C4-2B (cell line): ENCODE measurements at regions not wholly inside any gene's neighbourhood (a gene's known extent, or its start where the extent isn't known, plus 50 kb on each side); places are given as distances from the start of the nearest gene placed in this dataset.

ENCODE experiments used
- H3K27ac ChIP-seq: fragments of 450-650 bp; 2 replicates; pipeline ENCODE4 v1.5.1; 2017
- ZFX ChIP-seq: fragments of 450-650 bp; IDR thresholded peaks from 2 replicates; pipeline ENCODE4 v1.6.1; 2017
- TF ChIP-seq, protein P1 (sequence below): fragments of 450-650 bp; conservative IDR thresholded peaks from 2 replicates; pipeline ENCODE4 v1.5.1; 2017; ENCODE audit warnings: mild to moderate bottlenecking

DNA sequence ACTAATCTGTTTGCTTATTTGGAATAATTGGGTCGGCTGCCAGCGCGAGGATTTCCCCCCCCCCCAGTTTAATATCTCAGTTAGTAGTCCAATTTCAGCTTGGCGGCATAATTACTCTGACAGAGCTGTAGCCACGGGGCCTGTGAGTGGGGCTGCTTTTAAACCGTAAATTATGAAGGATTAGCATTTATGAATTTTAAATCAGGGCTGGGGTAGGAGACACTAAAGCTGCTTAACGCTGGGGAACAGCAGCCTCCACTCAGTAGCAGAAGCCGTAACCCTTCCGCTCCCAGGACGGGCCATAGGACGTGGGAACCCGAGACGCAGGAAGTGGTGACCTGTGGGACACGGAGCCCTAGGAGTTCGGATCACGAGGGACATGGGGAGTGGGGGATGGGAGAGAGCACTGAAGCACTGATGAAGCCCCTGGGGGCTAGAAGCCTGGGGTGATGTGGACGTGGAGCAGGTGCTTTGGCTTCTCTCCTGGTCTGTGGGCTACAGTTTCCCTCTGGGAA, 66.2 kb upstream of the LMO1 start:
- no peak overlapping the region for H3K27ac ChIP-seq
- TF ChIP-seq, protein P1, sequence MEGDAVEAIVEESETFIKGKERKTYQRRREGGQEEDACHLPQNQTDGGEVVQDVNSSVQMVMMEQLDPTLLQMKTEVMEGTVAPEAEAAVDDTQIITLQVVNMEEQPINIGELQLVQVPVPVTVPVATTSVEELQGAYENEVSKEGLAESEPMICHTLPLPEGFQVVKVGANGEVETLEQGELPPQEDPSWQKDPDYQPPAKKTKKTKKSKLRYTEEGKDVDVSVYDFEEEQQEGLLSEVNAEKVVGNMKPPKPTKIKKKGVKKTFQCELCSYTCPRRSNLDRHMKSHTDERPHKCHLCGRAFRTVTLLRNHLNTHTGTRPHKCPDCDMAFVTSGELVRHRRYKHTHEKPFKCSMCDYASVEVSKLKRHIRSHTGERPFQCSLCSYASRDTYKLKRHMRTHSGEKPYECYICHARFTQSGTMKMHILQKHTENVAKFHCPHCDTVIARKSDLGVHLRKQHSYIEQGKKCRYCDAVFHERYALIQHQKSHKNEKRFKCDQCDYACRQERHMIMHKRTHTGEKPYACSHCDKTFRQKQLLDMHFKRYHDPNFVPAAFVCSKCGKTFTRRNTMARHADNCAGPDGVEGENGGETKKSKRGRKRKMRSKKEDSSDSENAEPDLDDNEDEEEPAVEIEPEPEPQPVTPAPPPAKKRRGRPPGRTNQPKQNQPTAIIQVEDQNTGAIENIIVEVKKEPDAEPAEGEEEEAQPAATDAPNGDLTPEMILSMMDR = no peak
- TF ChIP-seq ZFX = no peak

DNA sequence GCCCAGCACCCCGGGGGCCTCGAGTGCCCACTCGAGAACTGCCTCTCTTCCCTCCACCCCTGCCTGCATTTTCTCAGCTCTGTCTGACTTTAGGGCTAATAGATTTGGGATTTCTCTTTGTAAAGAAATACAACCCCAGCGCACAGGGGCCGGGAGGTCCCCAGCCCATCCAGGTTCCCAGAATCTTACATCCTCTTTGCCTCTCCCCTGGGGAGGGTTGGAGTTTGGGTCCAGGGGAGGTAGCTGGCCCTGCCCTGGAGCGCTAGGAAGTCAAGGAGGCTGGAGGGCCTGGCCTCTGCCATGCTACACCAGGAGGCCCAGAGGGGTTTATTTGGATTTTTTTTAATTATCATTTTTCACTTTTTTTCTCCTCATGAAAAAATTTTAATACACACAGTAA, 65.7 kb upstream of the LMO1 start:
- H3K27ac ChIP-seq = no peak overlapping the region
- TF ChIP-seq, protein P1 = no peak
- TF ChIP-seq ZFX = no peak

DNA sequence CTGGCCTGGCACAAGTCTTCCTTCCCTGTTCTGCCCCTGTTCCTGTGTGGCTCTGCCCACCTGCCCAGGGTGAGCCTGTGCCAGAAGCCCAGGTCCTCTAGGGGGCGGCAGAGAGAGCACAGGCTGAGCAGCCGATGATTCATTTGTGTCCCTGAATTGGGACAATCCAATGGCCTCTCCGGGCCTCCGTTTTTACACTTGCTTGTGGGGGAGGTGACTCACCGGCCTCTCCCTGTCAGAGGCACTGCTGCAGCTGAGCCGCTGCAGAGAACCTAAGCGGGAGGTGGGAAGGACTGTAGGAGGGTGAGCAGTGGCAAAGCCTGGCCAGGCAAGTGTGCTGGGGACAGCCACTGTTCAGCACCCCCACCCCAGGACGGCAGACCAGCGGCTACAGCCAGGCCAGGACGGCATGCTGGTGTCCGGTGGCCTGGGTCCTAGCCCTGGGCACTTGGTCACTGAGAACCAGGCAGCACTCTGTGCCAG, 65.2 kb upstream of the LMO1 start:
- TF ChIP-seq, protein P1 = peak; percentile 97
- no peak for TF ChIP-seq ZFX
- no peak overlapping the region for H3K27ac ChIP-seq

DNA sequence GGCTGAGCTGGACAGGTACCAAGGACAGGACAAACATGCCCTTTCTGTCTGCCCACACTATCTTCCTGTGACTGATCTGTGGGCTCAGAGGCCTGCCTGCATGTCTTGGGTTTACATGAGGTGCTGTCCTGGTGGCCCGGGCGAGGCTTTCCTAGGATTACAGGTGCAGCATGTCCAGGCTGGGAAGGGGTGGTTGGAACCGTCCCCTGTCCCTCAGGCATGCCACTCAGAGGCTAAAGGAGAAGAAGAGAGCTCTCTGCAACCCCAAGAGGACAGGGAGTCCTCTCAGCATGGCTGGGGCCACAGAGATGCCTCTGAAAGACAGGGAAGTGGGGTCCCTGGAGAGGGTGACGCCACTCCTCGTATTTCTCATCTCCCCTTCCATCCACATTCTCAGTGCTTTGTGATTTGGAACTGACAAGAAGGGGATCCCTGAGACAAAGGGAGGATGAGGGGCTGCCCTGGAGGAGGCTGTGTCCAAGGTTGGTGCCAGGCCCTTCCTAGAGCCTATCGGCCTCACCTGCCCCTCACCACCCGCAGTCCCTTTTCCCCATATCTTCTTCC, 64.6 kb upstream of the LMO1 start:
- H3K27ac ChIP-seq = no peak overlapping the region
- no peak for TF ChIP-seq ZFX
- TF ChIP-seq, protein P1 = no peak

DNA sequence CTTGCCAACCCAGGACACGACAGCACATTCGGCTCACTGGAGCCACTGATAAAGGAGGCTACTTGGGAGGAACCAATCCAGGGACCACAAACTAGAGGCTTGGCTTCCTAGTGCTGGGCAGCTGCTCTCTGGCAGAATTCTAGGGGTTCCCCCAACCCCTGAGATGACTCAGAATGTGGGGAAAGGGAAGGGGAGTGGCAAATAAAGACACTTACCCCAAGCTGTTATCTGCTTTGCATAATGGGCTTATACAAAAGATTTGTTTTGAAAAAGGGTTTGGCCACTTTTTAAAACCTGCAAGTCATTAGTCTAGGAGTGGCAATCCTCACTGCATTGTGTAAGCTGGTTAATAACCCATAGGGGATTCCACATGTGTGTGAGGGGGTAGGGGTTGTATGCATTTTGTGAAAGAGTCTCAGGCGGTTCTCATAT, 64.1 kb upstream of the LMO1 start:
- no peak overlapping the region for H3K27ac ChIP-seq
- TF ChIP-seq, protein P1 = no peak
- no peak for TF ChIP-seq ZFX

DNA sequence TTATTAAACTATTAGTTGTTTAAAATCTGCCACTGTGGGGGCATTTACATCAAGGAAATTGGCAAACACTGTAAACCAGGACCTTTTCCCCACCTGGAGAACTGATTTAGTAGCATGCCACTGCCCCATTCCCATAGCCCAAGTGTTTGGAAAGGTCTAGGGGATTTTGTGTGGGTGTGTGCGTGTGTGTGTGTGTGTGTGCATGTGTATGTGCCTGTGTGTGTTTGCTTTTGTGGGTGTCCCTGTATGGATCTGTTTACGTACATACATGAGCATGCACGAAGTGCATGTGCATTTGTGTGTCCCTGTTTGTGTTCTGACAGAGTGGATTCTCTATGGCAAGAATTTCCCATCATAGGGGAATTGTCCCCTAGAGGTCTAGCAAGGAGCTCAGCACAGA, 62.7 kb upstream of the LMO1 start:
- H3K27ac ChIP-seq = no peak overlapping the region
- TF ChIP-seq, protein P1 = no peak
- TF ChIP-seq ZFX = no peak

DNA sequence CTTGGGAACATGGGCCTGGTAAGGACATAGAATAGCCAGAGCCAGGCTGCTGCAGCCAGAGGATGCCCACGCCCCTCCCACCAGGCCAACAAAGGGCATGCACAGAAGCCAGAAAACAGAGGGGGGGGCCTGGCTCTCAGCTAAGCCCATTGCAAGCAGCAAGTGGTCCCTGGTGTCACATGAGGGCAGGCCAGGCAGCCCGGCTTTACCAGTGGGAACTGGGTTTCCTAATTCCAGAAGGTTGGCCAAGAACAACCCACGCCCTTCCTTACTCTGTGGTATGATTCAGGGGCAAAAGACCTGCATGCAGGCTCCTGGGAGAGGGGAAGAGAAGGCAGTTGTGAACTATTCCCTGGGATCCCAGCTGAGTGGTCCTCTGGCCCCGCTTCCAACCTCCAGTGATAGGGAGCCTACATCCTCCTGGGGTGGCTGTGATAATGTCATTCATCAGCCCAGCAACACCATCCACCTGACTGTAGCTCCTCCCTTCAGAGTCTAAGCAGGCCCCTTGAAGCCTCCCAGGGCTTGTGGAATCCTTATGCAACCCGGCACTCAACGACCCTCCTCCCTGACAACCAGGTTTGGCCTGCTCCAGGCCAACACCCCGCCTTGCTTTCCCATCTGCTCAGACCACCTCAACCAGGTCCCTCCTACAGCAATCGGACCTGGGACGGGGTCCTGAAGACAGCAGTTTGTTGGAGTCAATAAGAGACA, 62.1 kb upstream of the LMO1 start:
- no peak overlapping the region for H3K27ac ChIP-seq
- no peak for TF ChIP-seq ZFX
- TF ChIP-seq, protein P1 = no peak
